ENCODE measurements at regions not wholly inside any gene's neighbourhood (a gene's known extent, or its start where the extent isn't known, plus 50 kb on each side); places are given as distances from the start of the nearest gene placed in this dataset.

DNA sequence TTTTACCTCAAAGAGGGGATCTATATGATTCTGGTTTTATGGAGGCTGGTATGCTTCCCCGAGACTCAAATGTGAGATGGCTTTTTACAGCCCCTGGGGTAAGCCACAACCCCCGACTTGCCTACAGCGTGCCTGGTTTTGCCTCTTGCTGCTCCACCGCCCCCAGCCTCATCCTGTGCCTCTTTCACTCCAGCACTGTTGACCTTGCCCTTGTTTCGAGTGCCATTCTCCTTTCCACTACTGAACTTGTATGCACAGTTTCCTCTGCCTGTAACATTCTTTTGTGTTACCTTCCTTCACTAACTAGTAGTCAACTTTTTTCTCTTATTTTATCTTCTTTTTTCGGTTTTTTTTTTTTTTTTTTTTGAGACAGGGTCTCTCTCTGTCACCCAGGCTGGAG, 219.0 kb upstream of the ZBED5 start:
- DNase-seq: no peak

DNA sequence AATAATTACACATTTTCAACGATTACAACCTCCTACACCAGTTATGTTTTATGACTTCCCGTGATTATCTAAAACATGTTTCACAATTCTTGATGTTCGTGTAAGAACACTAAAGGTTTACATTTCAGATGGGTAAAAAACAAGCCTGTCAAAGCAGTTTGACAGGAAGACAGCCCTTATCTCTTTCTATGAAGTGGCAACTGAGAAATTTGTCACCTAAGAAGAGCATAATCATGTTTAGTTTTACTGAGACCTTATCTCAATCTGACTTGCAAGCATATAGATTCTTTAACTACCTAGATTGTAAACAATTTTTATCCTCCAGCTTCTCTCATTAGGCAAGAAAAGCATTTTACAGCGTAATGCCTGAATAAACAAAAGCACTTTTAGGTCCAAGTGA, 218.4 kb upstream of the ZBED5 start:
- no peak for DNase-seq

GRCh38 chr11:11075515-11076171, 217.8 kb upstream of the ZBED5 start:
- DNase-seq: no peak

DNA sequence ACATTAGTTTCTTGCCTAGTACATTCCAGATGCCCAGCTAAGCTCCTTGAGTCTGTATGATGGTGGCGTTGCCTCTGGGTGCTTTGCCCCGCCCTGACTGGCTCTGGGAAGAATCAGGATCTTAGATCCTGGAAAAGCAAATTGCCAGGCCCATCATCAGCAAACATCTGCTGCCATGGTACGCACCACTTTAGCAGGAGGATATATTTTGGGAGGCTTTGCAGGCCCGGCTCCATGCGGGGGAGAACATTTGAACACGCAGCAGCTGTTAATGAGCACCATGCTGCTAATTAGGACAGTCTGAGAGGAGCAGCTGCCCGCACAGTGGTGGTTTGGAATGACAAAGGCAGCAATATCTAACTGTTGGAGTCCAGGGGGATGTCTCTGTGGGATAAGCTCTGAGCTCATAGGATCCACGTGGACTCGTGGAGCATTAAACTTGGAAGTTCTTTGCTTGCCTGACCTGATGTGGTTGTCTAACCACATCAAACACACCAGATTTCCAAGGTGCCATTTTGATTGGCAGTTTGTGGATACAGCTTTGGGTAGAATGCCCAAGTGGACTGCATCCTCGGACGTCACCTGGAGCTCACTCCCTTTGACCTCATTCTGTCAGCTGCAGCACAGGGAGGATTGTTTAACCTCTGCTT, 217.0 kb upstream of the ZBED5 start:
- DNase-seq: no peak

DNA sequence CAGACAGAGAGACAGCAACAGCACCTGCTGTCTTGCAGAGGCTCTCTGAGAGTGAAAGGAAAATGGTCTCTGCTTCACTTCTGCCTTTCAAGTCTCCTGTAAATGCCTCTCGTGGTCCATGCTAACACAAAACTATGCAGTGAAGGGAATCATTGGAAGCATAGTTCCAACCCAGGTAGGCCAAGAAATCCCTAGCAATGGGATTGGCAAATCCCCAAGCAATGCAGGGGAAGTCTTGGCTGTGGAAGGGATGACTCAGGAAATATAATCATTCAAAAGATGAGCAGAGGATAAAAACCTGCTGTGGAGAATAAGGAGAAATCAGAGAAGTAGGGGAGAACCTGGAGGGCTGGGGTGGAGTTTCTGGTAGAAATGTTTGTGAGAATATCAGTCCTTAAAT, 216.1 kb upstream of the ZBED5 start:
- DNase-seq: no peak

- DNase-seq: no peak
Observed at GRCh38 chr11:11072067-11072466, 214.2 kb upstream of the ZBED5 start.

- DNase-seq: no peak
Observed at GRCh38 chr11:11071486-11071885, 213.6 kb upstream of the ZBED5 start.

GRCh38 chr11:11070976-11071375, 213.1 kb upstream of the ZBED5 start:
- DNase-seq: no peak

- DNase-seq: no peak
Observed at GRCh38 chr11:11069841-11070835, 212.3 kb upstream of the ZBED5 start.

DNA sequence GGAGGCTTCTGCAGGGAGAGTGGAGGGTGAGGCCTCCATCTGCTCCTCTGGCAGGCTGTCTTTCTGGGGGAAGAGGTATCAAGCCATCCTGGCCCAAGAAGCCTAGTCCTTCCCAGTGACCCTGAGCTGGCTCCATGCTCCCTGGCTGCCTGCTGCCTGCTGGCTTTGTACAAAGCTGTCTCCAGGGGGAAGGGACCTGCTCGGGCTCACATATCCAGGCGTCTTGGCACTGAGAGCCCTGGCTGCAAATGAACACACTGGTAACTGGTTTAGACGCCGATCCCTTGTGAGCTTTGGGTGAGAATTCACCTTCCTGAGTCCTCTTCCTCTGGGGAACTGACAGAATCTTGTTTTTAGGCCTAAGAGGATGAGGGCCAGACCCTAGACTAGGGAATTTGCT, 210.3 kb upstream of the ZBED5 start:
- no peak for DNase-seq

GRCh38 chr11:11065396-11065795, 207.5 kb upstream of the ZBED5 start:
- no peak for DNase-seq

DNA sequence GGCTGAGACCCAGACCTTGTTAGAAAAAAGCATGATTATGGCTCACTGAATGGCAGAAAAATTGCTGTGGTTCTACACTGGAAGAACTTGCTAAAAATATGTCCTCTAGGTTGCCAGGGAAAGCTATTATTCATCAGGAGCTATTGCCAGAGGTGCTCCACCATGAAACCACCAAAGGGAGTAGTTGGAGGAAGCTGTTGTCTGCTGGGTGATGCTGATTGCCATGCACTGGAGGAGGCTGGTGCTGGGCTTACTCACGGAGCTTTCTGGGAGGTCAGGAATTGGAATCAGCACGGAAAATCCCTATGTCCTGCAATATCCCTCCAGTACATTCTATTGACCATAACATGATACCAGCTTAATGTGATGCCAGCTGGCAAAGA, 199.6 kb upstream of the ZBED5 start:
- DNase-seq: no peak

DNA sequence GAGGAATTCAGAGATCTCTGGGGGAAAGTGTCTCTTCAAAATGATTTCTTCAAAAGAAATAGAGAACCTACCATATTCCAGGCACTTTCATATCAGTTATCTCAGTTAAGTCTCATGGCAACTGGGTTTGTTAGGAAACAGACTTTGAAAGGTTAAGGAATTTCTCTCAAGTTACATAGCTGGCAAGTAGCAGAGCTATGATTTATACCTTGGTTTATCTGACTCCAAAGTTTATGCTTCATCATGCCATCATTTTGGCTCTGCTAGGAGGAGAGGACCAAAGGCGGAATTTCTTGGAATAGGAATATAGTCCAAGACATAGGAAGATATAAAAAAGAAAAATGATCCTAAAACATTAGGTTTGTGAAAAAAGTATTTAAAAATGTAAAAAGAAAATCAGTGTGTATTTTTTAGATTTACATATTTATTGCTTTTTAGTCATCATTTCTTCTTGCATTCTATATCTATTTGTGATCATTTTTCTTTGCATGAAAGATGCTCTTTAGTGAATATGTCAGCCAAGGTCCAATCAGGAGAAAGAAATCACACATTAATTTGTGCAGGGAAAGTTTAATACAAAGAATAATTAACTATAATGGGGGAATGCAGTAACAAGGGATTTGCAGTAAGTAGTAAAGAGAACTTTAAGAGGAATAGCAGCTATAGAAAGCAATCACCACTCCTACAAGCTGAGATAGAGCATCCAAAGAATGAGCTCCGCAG, 199.1 kb upstream of the ZBED5 start:
- no peak for DNase-seq

GRCh38 chr11:11056316-11056715, 198.5 kb upstream of the ZBED5 start:
- no peak for DNase-seq

DNA sequence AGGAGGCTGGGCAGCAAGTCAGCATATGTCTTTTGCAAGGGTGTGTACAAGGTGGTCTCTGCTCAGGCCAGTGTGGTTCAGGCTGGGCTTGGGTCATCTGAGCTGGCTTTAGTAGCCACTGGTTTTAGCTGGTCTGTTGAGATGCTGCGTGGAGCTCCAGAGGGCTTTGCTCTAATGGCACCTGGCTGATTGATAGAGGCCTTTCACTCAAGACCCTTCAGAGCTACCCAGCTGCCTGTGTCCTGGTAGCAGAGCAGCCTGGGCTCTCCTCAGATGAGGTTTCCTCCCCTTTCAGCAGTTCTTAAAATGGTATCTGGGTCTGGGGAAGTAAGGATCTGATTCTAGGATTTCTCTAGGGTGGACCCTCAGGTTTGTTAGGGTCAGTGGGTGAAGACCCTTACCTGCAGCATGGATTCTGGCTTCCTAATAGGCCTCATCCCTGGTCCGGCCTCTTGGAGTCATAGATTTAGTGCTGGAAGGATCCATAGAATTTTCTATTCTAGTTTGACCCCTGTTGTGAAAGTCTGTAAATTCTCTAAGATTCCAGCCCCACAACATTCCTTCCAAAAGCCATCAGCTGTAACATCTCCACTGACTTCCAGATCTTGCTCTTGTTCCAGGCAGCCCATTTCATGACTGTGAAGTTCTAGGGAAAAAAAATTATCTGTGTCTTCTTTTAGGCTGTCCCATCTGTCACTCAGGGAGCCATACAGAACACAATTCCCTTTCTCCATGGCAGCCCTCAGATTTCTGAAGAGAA, 190.2 kb upstream of the ZBED5 start:
- no peak for DNase-seq

DNA sequence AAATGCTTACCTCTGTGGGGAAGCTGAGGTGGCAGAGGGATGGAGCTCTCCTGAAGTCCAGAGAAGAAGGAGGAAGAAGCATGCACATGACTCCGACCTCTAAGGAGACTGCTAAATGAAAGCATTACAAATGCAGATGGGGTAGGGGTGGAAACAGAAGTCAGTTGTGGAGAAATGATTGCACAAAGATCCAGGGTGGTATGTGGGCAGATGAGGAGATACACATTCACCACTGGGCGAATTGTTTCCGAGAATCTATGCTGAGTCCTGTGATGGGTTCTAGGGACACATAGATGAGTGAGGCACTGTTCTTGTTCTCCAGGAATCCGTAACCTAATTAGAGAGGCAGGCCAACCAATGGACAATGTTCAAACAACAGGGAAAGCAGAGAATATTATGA, 188.9 kb upstream of the ZBED5 start:
- no peak for DNase-seq

GRCh38 chr11:11045156-11045930, 187.5 kb upstream of the ZBED5 start:
- no peak for DNase-seq

GRCh38 chr11:11044137-11044855, 186.4 kb upstream of the ZBED5 start:
- no peak for DNase-seq

- no peak for DNase-seq
Observed at GRCh38 chr11:11043721-11044120, 185.9 kb upstream of the ZBED5 start.

- no peak for DNase-seq
Observed at GRCh38 chr11:11039208-11039965, 181.5 kb upstream of the ZBED5 start.
